ENCODE measurements at regions not wholly inside any gene's neighbourhood (a gene's known extent, or its start where the extent isn't known, plus 50 kb on each side); places are given as distances from the start of the nearest gene placed in this dataset.

- H3K4me3 ChIP-seq (ENCODE audit: low read length): no peak overlapping the region
- no TSS peak for BruUV-seq (replicated peaks)
- intact Hi-C loops (cut with micrococcal nuclease): no loop called here
- H3K9me3 ChIP-seq (ENCODE audit: low read length): no peaks in the 10 kb centered on the region
- ATAC-seq (no peak), DNase-seq (no peak)
- no peaks in the 10 kb centered on the region for H3K27me3 ChIP-seq (ENCODE audit: low read length)
- no peaks in the 10 kb centered on the region for H3K36me3 ChIP-seq (ENCODE audit: low read depth, low read length)
- ChIA-PET POLR2A (ENCODE audit: unreplicated experiment) (no interaction called here), CTCF (no interaction called here)
- no peak overlapping the region for H2AFZ ChIP-seq (ENCODE audit: low read length)
- H3K9ac ChIP-seq (ENCODE audit: low read length): no peak overlapping the region
- H3K4me1 ChIP-seq (ENCODE audit: insufficient read depth, low read length): no peaks in the 10 kb centered on the region
- H3F3A ChIP-seq (ENCODE audit: low read length, unreplicated experiment): no peaks in the 10 kb centered on the region
- H3K79me2 ChIP-seq (ENCODE audit: low read length): no peaks in the 10 kb centered on the region
- TF ChIP-seq CTCF (conservative IDR thresholded peaks at IDR 0.05; ENCODE audit: low read depth, low read length): no peak
- no peak for TF ChIP-seq EZH2 (IDR thresholded peaks at IDR 0.05; ENCODE audit: low read length, unreplicated experiment)
- no peak for TF ChIP-seq EZH2phosphoT487 (IDR thresholded peaks at IDR 0.05; ENCODE audit: borderline replicate concordance, low read length)
- no peaks in the 10 kb centered on the region for H3K9me2 ChIP-seq (replicated peaks; ENCODE audit: low read length)
- H3K27ac ChIP-seq (ENCODE audit: low read length): no peak overlapping the region
- H3K4me2 ChIP-seq (ENCODE audit: low read length): no peak overlapping the region
- no peaks in the 10 kb centered on the region for H4K20me1 ChIP-seq (ENCODE audit: low read length)
Measured at GRCh38 chr18:39531659-39532058, 1966.1 kb upstream of the CELF4 start.

- DNase-seq (no peak), ATAC-seq (no peak)
- intact Hi-C loops (cut with micrococcal nuclease): no loop called here
- no peaks in the 10 kb centered on the region for H3K4me1 ChIP-seq (ENCODE audit: insufficient read depth, low read length)
- H3K4me3 ChIP-seq (ENCODE audit: low read length): no peak overlapping the region
- H3K36me3 ChIP-seq (ENCODE audit: low read depth, low read length): no peaks in the 10 kb centered on the region
- H3K9me3 ChIP-seq (ENCODE audit: low read length): no peaks in the 10 kb centered on the region
- no peaks in the 10 kb centered on the region for H3K79me2 ChIP-seq (ENCODE audit: low read length)
- H3K27ac ChIP-seq (ENCODE audit: low read length): no peak overlapping the region
- H3K9me2 ChIP-seq (replicated peaks; ENCODE audit: low read length): no peaks in the 10 kb centered on the region
- no peaks in the 10 kb centered on the region for H3K27me3 ChIP-seq (ENCODE audit: low read length)
- POLR2A ChIA-PET (ENCODE audit: unreplicated experiment): no interaction called here
- BruUV-seq (replicated peaks): no TSS peak
- H2AFZ ChIP-seq (ENCODE audit: low read length): no peak overlapping the region
- TF ChIP-seq EZH2phosphoT487 (IDR thresholded peaks at IDR 0.05; ENCODE audit: borderline replicate concordance, low read length) (no peak), EZH2 (IDR thresholded peaks at IDR 0.05; ENCODE audit: low read length, unreplicated experiment) (no peak), CTCF (conservative IDR thresholded peaks at IDR 0.05; ENCODE audit: low read depth, low read length) (no peak)
- no peak overlapping the region for H3K9ac ChIP-seq (ENCODE audit: low read length)
- no peaks in the 10 kb centered on the region for H3F3A ChIP-seq (ENCODE audit: low read length, unreplicated experiment)
- H4K20me1 ChIP-seq (ENCODE audit: low read length): no peaks in the 10 kb centered on the region
- no peak overlapping the region for H3K4me2 ChIP-seq (ENCODE audit: low read length)
- CTCF ChIA-PET: no interaction called here
Measured at GRCh38 chr18:39529358-39529757, 1963.8 kb upstream of the CELF4 start.

- H3K4me3 ChIP-seq (ENCODE audit: low read length): no peak overlapping the region
- no peaks in the 10 kb centered on the region for H3K27me3 ChIP-seq (ENCODE audit: low read length)
- POLR2A ChIA-PET (ENCODE audit: unreplicated experiment): no interaction called here
- BruUV-seq (replicated peaks): no TSS peak
- no peak overlapping the region for H3K27ac ChIP-seq (ENCODE audit: low read length)
- intact Hi-C loops (cut with micrococcal nuclease): no loop called here
- H3K9me2 ChIP-seq (replicated peaks; ENCODE audit: low read length): no peaks in the 10 kb centered on the region
- DNase-seq: no peak
- no peaks in the 10 kb centered on the region for H3K36me3 ChIP-seq (ENCODE audit: low read depth, low read length)
- H3K79me2 ChIP-seq (ENCODE audit: low read length): no peaks in the 10 kb centered on the region
- no peaks in the 10 kb centered on the region for H4K20me1 ChIP-seq (ENCODE audit: low read length)
- H3K4me2 ChIP-seq (ENCODE audit: low read length): no peak overlapping the region
- H3K4me1 ChIP-seq (ENCODE audit: insufficient read depth, low read length): peaks cover 10% of the 10 kb centered on the region; the same call in 1 of the 2 replicates
- TF ChIP-seq EZH2 (IDR thresholded peaks at IDR 0.05; ENCODE audit: low read length, unreplicated experiment) (no peak), EZH2phosphoT487 (IDR thresholded peaks at IDR 0.05; ENCODE audit: borderline replicate concordance, low read length) (no peak), CTCF (conservative IDR thresholded peaks at IDR 0.05; ENCODE audit: low read depth, low read length) (no peak)
- no peak overlapping the region for H3K9ac ChIP-seq (ENCODE audit: low read length)
- H3F3A ChIP-seq (ENCODE audit: low read length, unreplicated experiment): no peaks in the 10 kb centered on the region
- no peak overlapping the region for H2AFZ ChIP-seq (ENCODE audit: low read length)
- no peaks in the 10 kb centered on the region for H3K9me3 ChIP-seq (ENCODE audit: low read length)
- ATAC-seq: no peak
- CTCF ChIA-PET: no interaction called here
Measured at GRCh38 chr18:39527465-39527864, 1961.9 kb upstream of the CELF4 start.
